Coronary artery (tissue), 2 donors: ENCODE measurements at regions not wholly inside any gene's neighbourhood (a gene's known extent, or its start where the extent isn't known, plus 50 kb on each side); places are given as distances from the start of the nearest gene placed in this dataset.

Source experiments
- DNase-seq: peaks from one replicate; pipeline ENCODE4 v3.0.0-alpha.2; 2017; ENCODE audit warnings: low spot score
- H3K27ac ChIP-seq, 2 donors: fragments of 200-600 bp; sonication (generic); one replicate each; pipeline ENCODE4 v1.5.1; 2016 to 2019
- H3K4me3 ChIP-seq: fragments of 200-600 bp; sonication (generic); 2 replicates; pipeline ENCODE4 v1.5.1; 2016; ENCODE audit warnings: mild to moderate bottlenecking, moderate library complexity
- TF ChIP-seq, protein P1 (sequence below): fragments of 200-600 bp; sonication (generic); IDR thresholded peaks from one replicate; pipeline ENCODE4 v1.5.1; 2019; ENCODE audit warnings: antibody characterized with exemption

DNA sequence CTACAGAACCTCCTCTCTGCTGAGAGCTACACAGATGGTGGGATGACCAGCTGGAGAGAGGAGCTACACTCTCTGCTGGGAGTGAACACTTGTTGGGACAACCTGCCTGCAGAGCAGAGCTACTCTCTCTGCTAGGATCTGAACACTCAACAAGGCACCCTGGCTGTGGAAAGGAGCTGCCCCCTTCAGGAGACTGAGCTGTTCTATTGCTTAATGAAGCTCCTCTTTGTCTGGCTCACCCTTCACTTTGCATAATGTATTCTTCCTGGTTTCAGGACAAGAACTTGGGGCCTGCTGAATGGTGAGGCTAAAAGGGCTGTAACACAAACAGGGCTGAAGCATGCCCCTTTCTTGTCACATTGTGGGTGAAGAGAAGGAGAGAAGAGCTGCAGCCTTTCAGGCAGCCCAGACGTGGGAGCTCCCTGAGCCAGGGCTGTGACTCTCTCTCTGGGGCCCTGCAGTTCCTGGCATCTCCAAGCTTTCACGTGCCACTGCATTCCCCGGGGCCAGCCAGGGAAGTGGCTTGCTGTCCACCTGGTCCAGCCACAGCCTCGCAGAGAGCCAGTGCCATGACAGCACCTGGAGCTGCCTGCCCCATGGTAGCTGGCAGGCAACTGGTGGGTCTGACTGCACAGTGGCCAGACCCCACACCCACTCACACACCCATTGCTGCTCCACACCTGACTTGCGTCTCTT is 272.8 kb upstream of the KCNJ16 start:
- Histone ChIP-seq H3K4me3 (no peak overlapping the region), H3K27ac (no peak overlapping the region)
- no peak for DNase-seq
- TF ChIP-seq, protein P1, sequence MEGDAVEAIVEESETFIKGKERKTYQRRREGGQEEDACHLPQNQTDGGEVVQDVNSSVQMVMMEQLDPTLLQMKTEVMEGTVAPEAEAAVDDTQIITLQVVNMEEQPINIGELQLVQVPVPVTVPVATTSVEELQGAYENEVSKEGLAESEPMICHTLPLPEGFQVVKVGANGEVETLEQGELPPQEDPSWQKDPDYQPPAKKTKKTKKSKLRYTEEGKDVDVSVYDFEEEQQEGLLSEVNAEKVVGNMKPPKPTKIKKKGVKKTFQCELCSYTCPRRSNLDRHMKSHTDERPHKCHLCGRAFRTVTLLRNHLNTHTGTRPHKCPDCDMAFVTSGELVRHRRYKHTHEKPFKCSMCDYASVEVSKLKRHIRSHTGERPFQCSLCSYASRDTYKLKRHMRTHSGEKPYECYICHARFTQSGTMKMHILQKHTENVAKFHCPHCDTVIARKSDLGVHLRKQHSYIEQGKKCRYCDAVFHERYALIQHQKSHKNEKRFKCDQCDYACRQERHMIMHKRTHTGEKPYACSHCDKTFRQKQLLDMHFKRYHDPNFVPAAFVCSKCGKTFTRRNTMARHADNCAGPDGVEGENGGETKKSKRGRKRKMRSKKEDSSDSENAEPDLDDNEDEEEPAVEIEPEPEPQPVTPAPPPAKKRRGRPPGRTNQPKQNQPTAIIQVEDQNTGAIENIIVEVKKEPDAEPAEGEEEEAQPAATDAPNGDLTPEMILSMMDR = no peak

- TF ChIP-seq, protein P1 = no peak
- Histone ChIP-seq H3K4me3 (no peak overlapping the region), H3K27ac (no peak overlapping the region)
- no peak for DNase-seq
Measured at GRCh38 chr17:69809331-69809730, 265.7 kb upstream of the KCNJ16 start.

DNA sequence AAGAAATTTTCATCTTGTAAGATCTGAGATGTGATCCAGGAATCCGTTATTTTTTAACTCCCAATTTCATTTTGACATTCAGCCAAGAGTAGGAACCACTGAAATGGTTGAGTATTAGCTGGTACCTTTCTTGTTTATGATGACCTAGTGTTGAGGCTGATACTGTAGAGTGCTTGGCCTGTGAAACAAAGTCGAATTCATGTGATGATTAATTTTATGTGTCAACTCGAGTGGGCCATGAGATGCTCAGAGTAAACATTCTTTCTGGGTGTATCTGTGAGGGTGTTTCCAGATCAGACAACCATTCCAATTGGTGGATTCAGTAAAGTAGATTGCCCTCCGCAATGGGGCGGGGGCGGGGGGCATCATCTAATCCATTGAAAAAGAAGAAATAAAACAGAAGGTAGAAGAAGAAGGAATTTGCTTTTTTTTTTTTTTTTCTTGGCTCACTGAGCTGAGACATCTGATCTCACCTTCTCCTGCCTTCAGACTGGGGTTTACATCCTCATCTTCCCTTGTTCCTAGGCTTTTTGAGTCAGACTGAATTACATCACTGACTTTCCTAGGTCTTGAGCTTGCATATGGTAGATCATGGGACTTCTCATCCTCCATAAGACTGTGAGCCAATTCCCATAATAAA is 264.6 kb upstream of the KCNJ16 start:
- Histone ChIP-seq H3K4me3 (no peak overlapping the region), H3K27ac (no peak overlapping the region)
- DNase-seq = no peak
- TF ChIP-seq, protein P1 = no peak

- no peak for DNase-seq
- no peak overlapping the region for H3K27ac ChIP-seq
- TF ChIP-seq, protein P1 = no peak
- no peak overlapping the region for H3K4me3 ChIP-seq
Measured at GRCh38 chr17:69812240-69812837, 262.7 kb upstream of the KCNJ16 start.

DNA sequence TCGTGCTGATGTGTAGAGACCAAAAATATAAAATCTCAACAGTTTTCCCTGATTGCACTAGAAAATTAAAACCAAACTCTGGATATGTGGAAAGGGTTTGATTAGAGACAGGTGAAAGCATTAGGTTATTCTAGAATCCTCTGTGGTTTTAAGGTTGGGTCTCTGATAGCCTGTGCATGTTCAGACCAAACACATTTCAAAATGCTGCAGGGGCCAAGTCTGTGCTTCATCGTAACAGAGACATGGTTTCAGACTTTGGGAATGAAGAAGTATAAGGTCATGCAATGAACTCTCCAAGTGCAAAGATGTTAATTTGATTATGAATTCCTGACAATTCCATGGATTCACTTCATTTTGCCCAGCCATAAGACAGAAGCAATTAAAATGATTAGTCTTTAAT is 261.0 kb upstream of the KCNJ16 start:
- TF ChIP-seq, protein P1 = no peak
- DNase-seq = no peak
- no peak overlapping the region for H3K27ac ChIP-seq
- no peak overlapping the region for H3K4me3 ChIP-seq

DNA sequence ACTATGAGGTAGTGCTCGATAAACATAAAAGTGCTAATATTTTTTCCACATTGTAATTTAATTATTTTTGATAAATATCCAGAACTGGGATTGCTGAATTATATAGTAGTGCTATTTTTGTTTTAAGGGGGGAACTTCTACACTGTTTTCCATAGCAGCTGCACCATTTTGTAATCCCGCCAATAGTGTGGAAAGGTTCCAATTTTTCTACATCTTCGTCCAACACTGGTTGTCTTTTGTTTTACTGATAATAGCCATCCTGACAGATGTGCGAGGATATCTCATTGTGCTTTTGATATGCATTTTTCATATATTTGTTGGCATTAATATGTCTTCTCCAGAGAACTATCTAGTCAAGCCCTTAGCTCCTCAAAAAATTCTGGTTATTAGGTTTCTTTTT is 259.6 kb upstream of the KCNJ16 start:
- no peak for DNase-seq
- Histone ChIP-seq H3K4me3 (no peak overlapping the region), H3K27ac (no peak overlapping the region)
- TF ChIP-seq, protein P1 = no peak

- H3K27ac ChIP-seq = no peak overlapping the region
- no peak for DNase-seq
- H3K4me3 ChIP-seq = no peak overlapping the region
- TF ChIP-seq, protein P1 = no peak
Measured at GRCh38 chr17:69818467-69818866, 256.6 kb upstream of the KCNJ16 start.
